Right lobe of liver (tissue), 4 donors: ENCODE measurements at regions not wholly inside any gene's neighbourhood (a gene's known extent, or its start where the extent isn't known, plus 50 kb on each side); places are given as distances from the start of the nearest gene placed in this dataset.

Experiments used
- CTCF ChIP-seq, 4 donors: fragments of 200-600 bp in 3 of 4; fragments of 450-650 bp in 1 of 4; IDR thresholded peaks; one replicate each; pipeline versions ENCODE4 v1.5.1 to v1.8.0; 2016 to 2022; ENCODE audit warnings: antibody characterized with exemption in 4 of 4, mild to moderate bottlenecking in 2 of 4
- POLR2A ChIP-seq: fragments of 450-650 bp; IDR thresholded peaks from one replicate; pipeline ENCODE4 v1.6.1; 2017; ENCODE audit warnings: antibody characterized with exemption, mild to moderate bottlenecking
- donor health status: DM: no; HTN: no; CAD: no.
- donor health status: DM: no; HTN: no; CAD: no.
- donor health status: DM: no; HTN: yes; CAD: no.

- TF ChIP-seq CTCF (IDR thresholded peaks at IDR 0.05) (no peak), POLR2A (no peak)
Observed at GRCh38 chr6:25035174-25035511, 99.4 kb upstream of the RIPOR2 start.
